Vagina (tissue), 2 donors: ENCODE measurements at regions not wholly inside any gene's neighbourhood (a gene's known extent, or its start where the extent isn't known, plus 50 kb on each side); places are given as distances from the start of the nearest gene placed in this dataset.

Experiments
- CTCF ChIP-seq, 3 experiments: fragments of 450-650 bp in 2 of 3; fragments of 200-600 bp in 1 of 3; sonication (generic) in 1 of 3; IDR thresholded peaks; one replicate each; pipeline ENCODE4 v1.5.1; 2017 to 2019; ENCODE audit warnings: antibody characterized with exemption in 3 of 3, mild to moderate bottlenecking in 2 of 3, moderate library complexity in 2 of 3
- POLR2A ChIP-seq, 2 donors: fragments of 450-650 bp; IDR thresholded peaks; one replicate each; pipeline ENCODE4 v1.6.1; 2017; ENCODE audit warnings: antibody characterized with exemption in 2 of 2, mild to moderate bottlenecking in 2 of 2, moderate library complexity in 2 of 2
- POLR2AphosphoS5 ChIP-seq, 2 donors: sonication (generic); formaldehyde crosslinking; IDR thresholded peaks; one replicate each; pipeline ENCODE4 v1.9.0; 2017; ENCODE audit warnings: antibody characterized with exemption in 2 of 2, mild to moderate bottlenecking in 2 of 2, low read depth in 1 of 2; ENCODE audit not compliant: insufficient read depth in 1 of 2

GRCh38 chr2:224242561-224242960 lies 159.3 kb downstream of the FAM124B start:
- no peak for TF ChIP-seq POLR2A (IDR thresholded peaks at IDR 0.05)
- TF ChIP-seq CTCF (IDR thresholded peaks at IDR 0.05) = no peak
- TF ChIP-seq POLR2AphosphoS5 (IDR thresholded peaks at IDR 0.05; ENCODE audit: insufficient read depth in 1 of 2, low read depth in 1 of 2) = no peak
